ENCODE measurements at regions not wholly inside any gene's neighbourhood (a gene's known extent, or its start where the extent isn't known, plus 50 kb on each side); places are given as distances from the start of the nearest gene placed in this dataset.

- TF ChIP-seq POLR2A (IDR thresholded peaks at IDR 0.05) = no peak
- no peak for TF ChIP-seq CTCF (IDR thresholded peaks at IDR 0.05)
Measured at GRCh38 chr9:13479096-13479495, 199.6 kb upstream of the MPDZ start.

Measured in Peyer's patch (tissue), 4 donors.